HG03432 (cell line): ENCODE measurements at regions not wholly inside any gene's neighbourhood (a gene's known extent, or its start where the extent isn't known, plus 50 kb on each side); places are given as distances from the start of the nearest gene placed in this dataset.

Source experiments
- ATAC-seq: cut with Tn5 transposase; IDR thresholded peaks from one replicate; pipeline ENCODE4 v1.9.1; 2021; ENCODE audit warnings: mild to moderate bottlenecking, moderate library complexity; ENCODE audit not compliant: unreplicated experiment

DNA sequence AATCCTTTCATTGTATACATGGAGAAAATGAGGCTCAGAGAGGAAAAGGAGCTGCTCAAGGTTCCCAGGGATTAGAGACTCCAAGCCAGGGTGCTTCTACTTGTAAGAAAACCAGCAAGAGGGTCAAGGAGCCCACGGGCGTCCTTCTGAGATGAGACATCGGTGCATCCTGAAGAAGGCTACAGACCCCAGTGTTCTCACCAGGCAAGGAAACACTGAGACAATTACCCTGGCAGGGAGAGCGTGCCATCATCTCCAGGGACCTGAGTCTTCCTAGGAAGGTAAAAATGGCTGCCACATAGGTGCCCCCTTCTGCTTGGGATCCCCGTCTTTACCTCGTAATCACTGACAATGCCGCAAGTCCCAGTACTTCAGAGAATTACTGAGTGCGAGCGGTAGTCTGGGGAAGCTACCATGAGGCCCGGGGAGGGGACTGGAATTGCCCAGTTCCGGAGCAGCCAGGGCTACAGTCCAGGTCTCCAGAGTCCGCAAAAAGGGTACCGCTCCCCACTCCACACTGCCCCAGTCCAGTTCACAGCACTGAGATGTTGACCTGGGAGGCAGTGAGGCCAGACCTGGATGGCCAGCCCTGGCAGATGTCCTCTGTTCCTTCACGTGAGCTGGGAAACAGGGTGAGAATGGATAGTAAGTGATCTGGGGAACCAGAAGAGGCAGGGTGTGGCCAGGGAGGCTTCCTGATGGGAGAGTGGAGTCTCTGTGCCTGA lies 164.7 kb upstream of the SMAD3 start:
- no peak for ATAC-seq

DNA sequence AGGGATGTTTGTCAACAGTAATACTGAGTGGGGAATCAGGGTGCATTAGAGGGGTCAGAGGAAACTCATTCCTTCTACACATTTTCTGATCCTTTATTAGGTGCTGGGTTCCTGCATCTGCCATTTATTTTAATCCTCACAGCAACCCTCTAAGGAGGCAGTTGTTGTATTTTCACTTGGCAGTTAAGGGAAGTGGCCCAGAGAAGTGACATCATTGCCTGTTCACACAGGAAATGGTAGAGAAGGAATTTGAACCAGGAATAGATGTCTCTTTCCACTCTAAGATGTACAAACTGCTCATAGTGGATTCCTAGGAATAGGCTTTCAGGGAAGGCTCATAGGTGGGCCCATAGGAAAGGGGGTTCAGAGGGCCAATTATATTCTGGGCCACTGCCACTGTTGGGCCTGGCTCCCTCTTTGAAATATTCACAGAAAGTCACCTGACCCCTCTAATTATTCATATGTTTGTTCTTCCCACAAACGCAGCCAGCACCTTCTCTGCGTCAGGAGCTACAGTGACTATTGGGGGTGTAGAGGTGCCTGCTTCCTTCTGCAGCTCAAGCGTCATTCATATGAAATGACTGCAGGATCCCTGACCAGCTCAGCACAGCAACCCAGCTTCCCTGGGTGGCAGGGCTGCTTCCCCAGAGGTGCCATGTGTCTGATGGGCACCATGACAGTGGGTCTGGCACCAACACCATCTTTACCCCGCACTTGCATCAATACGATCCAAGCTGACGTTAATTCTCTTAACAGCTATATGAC lies 163.9 kb upstream of the SMAD3 start:
- ATAC-seq = no peak

DNA sequence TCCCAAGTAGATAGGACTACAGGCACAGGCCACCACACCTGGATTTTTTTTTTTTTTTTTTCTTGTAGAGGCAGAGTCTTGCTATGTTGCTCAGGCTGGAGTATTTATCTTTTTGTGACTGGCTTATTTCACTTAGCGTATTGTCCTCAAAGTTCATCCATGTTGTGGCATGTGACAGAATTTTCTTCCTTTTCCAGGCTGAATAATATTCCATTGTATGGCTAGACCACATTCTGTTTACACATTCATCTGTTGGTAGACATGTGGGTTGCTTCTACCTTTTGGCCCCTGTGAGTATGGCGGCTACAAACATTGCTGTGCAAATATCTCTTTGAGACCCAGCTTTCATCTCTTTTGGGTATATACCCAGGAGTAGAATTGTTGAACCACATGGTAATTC lies 160.2 kb upstream of the SMAD3 start:
- no peak for ATAC-seq

DNA sequence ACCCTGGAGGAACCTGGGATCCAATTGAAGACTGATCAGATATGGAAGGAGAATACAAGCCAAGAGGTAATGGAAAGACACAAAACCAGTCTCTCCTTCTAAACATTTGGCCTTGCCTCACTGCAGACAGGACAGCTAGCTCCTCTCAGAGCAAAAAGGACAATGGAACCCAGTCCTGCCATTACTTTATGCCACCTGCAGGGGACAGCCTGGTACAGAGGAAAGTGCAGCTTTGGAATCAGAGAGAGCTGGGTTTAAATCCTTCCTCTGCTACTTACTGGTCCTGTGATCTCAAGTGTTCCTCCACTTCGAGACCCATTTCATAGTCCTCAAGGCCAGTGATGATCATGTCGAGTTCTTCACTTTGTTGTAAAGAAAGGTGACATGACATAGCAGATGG lies 159.4 kb upstream of the SMAD3 start:
- no peak for ATAC-seq

DNA sequence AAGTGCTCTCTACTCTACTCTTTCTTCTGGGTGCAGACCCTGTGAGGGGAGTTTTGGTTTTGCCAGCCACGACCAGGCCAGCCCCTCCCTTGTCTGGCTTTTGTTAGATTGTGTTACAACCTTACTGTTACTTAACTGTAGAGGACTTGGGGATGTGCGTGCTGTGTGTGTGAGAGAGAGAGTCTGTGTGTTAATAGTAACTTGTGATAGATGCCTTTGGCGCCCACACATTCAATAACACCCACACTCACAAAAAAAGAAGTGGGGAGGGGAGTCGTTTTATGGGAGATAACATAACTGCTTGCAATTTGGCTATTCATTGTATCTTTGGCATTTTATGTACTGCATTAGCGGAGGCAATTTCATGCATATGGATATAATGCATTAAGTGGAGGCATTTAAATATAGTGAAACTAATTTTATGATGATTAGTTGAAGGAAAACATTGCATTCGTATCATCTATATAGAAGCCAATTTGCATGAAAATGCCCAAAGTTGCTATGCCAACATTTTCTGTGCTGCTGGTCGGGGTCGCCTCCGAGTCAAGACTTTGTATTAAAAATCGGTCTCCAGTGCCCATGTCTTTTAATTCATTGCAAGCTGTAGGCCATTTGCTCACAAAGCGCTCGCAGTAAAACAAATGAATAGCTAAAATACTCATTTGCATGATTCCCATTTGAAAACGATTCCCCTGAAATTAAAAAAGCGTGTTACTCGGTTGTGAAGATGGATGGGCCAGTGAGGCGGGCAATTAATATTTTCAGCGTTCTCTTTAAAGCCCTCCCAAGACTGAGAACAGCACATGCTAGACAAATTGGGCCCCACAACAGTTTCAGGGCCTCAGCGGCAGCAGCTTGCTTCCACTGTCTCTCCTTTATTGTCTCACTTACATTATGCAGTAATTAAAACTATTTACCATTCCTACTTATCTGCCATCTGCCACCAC lies 158.5 kb upstream of the SMAD3 start:
- no peak for ATAC-seq

DNA sequence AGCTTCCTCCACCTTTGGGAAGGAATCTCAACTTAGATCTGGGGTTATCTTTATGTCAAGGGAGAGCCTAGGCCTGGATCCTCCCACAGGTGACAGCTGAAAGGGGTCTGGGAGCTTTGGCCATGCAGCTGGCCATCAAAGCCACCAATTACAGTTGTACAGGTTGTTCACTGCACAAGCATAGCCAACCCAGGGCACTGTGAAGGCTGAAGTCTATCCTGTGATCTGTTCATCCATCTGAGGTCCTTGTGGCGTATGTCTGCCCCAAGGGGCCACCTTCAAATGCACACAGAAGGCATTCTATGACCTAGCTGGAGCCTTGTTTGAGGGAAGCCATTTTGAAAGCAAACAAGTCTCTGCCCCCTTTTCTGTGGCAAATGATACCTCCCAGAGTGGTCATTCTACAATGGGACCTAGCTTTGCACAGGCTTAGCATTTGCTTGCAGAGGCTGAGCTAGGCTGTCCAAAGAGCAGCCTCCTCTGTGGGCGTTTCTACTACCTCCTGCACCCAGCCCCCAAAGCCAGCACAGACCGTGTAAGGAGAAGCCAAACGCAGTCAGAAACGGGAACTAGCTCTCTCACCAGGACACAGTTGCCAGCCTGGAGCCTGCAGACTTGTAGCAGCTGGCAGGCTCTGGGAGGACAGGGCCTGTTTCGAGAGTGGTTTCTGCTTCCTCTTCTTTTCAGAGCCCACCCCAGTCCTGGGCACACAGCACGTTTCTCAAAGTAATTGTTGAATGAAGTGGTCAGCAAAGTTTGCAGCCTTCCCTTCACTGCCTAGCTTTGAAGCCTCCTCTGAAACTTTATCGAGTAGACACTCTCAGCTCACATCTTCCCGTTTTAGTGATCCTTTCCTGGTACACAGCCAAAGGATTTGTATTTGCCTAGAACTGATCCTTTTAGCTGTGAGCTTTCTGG lies 157.3 kb upstream of the SMAD3 start:
- no peak for ATAC-seq

DNA sequence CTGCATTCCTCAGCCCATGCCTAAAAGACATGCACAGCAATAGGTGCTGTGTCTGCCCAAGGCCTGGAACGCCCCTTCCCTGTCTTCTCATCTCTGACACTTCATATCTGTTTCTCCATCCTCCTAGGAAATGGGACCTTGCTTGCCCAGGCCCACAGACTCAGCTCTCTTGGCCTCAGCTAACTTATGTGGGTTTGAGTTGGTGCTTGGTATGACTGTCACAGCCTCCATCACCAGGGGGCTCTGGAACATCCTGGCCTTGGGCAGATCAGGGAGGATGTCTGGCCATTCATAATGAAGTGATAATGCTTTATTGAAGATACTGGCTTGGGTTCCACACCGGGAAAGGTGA lies 156.7 kb upstream of the SMAD3 start:
- ATAC-seq = no peak

DNA sequence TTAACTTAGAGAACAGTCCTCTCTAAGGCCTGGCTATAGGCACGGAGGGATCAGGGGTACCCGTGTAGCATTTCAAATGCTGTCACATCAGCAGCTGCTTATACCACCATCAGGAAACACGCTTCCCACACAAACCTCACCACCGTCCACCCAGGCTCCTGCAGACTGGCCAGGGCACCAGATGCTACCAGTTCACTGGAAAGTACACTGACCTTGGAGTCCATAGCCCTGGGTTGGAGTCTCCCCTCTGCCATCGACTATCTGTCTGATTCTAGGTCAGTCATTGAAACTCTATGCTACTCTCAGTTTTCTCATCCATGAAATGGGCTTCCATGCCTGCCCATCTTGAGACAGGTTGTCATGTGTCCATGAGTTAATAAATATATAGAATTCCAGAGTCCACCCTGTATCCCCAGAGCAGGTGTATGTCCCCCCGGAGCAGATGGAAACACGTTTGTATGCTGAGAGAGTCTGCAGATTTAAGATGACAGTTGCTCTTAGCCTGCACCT lies 156.0 kb upstream of the SMAD3 start:
- no peak for ATAC-seq

DNA sequence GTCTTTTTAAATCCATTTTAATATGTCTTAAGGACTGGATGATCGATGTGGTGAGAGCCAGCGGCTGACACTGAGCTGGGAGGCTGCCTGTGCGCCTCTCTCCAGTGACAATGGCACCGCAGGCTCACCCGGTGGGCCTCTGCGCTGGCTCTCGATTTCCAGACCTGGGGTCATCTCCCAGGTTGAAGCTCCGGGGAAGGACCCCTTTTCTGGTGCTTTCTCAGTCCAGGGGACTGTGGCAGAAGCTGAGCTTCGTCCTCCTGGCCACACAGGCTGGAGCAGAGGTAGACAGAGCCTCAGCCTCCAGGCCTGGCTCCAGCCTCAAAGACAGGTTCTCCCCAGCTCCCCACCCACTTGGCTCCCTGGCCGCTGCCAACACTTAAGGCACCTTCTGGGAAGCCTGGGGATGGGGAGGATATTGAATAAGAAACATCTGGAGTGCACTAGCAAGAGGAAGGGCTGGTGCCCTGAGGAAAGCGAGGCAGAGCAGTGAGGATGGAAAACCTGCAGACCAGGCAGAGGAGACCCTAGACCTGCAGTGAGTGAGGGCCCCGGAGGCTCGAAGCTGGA lies 154.2 kb upstream of the SMAD3 start:
- ATAC-seq = no peak

DNA sequence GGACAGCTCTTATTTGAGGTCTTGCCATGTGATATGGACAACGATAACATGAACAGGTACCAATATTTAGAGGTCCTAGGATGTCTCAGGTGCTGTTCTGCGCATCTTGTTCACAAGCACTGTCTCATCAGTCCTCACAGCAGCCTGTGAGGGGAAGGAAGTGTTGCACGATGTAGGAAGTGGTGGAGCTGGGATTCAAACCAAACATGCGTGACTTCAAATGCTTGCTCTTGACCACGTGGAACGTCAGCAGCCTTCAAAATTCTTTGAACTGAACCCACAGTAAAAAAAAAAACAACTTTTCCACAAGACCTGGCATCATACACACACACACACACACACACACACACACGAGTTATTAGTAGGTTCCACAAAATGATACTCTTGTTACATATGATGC lies 153.4 kb upstream of the SMAD3 start:
- ATAC-seq = no peak

DNA sequence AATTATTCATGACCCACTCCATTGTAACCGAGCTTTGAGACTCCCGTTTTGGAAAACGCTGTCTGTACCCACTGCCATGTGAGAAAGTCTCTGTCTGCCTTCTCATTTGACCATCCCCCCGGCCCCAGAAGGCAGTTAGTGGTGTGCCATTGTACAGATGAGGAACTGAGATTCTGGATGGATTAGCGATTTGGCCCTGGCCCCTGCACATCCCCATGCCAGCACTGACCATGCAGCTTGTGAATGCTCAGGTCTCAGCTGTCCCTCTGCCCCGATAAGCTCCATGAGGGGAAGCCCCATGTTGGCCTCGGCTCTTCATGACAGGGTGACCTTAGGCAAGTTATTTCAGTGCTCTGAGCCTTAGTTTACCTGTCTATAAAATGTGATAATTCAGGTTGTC lies 153.0 kb upstream of the SMAD3 start:
- ATAC-seq = no peak

DNA sequence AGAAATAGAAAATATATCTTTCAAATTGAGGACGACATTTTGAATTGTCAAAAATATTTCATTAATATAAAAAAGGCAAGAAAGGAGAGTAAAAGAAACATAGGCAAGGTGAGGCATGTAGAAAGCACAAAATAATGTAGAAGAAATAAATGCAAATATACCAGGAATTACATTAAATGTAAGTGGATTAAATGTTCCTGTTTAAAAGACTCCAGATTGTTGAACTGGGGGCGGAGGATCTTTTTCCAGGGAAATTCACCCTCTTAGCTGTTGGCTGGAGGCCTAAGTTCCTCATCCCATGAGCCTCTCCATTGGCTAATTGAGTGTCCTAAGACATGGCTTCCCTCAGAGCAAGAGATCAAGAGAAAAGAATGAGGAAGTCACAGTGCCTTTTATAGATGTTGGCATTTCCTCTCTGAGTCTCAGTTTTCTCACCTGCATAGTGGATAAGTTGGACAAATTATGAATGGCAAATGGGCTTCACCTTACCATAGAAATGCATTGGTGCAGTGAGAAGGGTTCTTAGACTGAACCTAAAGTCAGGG lies 147.4 kb upstream of the SMAD3 start:
- ATAC-seq = no peak

DNA sequence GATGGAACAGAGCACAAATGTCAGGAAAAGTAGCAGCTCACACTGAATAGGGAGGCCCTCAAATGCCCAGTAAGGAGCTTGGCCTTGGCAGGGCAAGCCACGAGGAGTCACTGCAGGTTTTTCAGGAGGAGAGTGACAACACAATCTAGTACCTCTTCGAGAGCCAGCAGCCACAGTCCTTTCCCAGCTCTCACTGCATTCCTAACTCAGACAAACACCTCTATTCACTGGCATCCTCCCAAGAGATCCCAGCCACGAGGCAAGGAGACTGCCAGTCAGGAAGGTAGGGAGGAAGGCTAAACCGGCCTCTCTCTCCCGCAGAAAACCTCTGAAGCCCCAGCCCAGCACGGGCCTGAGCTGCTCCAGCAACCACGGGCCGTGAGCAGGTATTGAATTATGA lies 146.0 kb upstream of the SMAD3 start:
- no peak for ATAC-seq

DNA sequence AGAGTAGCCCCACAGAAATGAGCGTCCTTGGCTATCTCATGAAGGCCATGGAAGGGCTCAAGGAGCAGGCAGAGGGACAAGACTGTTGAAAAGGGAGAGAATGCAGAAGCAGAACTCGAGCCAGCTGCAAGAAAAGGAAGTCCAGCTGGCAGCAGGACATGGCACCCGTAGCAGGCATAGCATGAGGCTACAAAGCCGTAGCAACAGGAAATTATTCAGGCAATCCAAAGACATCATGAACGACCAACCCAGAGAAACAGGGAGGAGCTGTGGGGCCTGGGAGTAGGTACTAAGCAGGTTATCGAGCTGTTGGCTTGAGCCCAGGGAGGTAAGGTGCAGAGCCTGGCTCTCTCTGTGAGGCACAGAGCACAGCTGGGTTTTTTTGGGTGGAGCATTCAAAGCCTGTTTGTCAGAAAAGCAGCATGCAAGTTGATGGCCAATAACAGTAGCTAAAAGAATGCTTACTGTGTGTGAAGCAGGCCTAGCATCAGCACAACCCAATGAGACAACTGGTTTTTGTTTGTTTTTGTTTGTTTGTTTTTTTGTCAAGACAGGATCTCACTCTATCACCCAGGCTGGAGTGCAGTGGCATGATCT lies 144.0 kb upstream of the SMAD3 start:
- ATAC-seq = no peak

DNA sequence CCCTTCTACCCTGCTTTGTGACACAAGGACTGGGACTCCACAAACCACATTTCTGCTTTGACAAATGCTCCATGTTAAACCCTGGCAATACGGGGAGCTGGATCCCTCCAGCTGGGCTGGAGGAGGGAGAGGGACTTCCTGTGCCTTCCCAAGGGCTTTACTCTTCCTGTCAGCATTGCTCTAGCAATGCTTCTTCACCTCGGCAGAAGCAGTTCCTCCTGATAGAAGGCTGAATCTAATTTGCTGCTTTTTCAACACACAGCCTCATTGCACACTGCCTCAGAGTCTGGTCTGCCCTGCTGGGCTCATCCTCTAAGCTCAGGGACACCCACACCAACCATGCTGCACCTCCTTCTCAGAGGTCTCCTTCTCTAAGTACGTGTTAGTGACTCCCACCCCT lies 142.8 kb upstream of the SMAD3 start:
- no peak for ATAC-seq

DNA sequence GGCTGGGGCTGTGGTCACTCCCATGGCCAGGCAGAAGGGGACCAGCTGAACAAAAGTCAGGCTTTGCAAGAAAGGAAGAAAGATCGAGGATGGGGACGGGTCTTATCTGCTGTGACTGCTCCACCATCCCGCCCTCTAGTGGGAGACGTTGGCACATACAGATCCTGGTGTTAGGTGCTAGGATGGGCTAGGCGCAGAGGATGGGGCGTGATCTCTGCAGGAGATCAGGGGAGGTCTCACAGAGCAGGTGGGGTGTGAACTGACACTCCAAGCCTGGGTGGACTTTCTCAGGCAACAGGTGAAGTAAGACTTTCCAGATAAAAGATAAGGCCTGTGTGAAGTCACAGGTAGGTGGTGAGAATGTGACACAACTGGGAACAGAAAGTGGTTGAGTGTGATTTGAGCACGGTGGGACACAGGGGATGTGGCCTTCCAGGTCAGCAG lies 141.9 kb upstream of the SMAD3 start:
- no peak for ATAC-seq

DNA sequence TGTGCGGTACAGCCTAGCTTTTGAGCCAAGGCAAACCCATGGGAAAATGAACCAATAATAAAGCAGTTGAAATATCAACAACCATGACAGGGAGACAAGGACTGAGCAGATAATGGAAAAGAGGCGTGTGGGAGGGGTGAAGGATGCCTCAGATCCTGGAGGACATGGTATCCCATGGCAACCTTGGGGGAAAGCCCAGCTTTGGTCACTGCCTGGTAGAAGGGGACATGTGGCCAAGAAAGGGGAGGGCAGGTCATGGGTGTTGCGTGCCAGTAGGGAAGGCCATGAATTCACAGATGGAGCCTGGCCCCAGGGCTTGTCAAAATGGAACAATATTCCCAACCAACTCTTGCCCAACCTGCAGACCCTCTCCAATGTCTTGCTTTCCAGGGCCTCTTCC lies 140.5 kb upstream of the SMAD3 start:
- no peak for ATAC-seq

DNA sequence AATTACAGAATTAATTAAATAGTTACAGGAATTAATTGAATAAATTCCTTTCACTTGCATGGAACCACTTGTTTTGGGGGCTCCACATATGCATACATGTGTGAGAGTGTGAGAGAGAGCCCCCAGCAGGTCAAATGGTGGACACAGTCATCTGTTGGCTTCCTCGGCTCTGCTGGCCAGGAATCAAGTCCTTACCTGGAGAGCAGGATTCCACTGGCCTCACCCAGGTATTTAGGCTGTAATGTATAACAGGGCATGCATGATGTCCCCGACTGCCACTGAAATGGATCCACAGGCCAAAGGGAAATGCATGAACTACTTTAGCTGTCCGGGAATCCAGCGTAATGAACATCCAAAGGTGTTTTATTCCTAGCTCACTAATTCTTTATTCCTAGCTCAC lies 139.7 kb upstream of the SMAD3 start:
- no peak for ATAC-seq
